COR-L47 (cell line): ENCODE measurements at regions not wholly inside any gene's neighbourhood (a gene's known extent, or its start where the extent isn't known, plus 50 kb on each side); places are given as distances from the start of the nearest gene placed in this dataset.

ENCODE experiments used
- DNase-seq: peaks from one replicate; lab custom pipeline; 2025; lab: John Stamatoyannopoulos, UW

DNA sequence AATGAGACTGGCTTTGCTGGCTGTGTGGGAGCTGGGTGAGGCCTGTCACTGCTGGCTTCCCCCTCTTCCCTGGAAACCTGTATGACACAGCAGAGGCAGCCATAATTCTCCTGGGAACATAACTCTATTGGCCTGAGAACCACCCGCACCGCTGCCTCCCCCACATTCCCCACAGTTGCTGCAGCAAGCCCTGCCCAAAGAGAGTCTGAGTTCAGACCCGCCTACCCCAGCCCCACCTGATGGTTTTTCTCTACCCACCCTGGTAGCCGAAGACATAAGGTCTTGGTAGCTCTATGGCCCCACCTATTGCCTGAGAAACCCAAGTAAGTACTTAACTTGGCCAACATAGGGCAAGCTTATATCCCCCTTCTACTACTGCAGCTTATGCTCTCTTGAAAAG, 174.8 kb downstream of the C11orf91 start:
- DNase-seq: no peak

DNA sequence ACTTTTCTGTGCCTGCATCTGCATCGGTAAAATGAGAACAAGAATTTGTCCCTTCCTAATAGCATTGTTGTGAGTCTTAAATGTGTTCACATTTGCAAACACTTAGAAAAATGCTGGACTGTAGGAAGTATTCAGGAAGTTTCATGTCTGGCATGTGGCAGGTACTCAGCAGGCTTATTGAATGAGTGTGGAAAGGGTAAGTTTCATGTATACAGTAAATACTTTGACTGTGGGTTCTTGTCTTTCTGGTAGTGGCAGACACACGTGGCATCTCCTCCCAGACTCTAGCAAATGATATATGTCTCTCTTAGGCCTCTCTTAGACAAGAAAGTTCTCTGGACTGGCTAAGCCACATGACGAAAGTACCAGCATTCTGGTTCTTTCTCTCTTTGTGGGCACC, 179.2 kb downstream of the C11orf91 start:
- DNase-seq: no peak

DNA sequence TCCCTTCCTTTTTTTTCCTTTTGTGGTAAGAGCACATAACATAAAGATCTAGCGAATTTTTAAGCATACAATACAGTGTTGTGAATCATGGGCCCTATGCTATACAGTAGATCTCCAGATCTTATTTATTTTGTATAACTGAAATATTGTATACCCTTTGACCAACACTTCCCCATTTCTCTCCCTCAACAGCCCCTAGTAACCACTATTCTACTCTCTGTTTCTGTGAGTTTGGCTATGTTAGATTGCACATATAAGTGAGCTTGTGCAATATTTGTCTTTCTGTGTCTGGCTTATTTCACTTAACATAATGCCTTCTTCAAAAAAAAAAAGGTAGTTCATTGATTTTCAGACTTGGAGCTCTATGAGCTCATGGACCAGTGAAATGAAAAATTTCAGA, 180.5 kb downstream of the C11orf91 start:
- no peak for DNase-seq

DNA sequence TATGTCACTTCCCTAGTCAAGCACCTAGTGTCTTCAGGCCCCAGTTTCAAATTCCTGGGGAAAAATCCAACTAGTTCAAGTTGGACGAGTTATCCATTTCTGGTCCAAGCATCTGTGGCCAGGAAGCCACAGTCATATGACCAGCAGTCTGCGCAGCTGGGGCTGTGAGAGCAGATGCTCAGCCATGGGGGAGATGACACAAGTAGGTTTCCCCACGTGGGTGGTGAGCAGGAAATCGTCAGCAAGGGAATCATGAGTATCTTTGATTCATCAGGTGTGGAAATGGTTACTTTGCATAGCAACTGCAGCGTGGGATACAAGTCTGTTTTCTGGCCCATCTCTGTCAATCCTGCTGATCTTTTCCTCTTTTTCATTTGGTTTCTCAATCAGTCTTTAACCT, 185.3 kb downstream of the C11orf91 start:
- no peak for DNase-seq

DNA sequence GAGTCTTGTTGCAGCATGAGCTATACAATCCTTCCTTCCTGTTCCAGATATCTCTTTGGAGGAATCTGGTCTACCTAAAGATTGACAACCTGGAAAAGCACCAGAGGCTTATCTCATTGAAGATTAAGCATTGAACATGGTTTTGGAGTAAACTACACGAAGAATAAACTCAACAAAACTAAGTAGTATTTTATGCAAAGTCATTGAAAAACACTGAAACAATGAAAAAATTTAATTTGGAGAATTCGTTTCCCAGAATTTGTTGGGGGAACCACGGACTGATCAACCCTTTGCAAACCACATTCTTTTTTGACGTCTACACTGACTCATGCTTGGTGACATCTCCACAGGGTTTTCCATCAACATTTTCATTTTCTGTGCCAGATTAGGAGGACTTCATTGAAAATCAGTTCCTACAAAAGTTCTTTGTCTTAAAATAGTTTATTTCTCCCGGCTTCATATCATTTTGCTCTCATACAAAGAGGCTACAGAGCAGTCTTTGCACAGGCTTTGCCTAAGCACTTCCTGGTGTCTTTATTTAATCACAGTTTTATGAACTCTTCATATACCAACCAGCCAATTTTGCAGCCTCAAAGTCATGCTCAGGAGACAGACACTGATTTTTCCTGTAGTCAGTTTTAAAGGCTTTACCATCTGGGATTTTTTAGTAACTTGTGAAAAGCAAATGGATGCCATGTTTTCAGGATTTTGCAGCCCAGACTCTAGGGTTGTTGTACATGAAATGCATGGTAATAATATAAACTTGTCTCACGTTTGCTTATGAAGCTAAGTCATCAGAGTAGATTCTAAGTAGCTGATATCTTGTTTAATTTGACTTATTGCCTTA, 186.3 kb downstream of the C11orf91 start:
- no peak for DNase-seq

DNA sequence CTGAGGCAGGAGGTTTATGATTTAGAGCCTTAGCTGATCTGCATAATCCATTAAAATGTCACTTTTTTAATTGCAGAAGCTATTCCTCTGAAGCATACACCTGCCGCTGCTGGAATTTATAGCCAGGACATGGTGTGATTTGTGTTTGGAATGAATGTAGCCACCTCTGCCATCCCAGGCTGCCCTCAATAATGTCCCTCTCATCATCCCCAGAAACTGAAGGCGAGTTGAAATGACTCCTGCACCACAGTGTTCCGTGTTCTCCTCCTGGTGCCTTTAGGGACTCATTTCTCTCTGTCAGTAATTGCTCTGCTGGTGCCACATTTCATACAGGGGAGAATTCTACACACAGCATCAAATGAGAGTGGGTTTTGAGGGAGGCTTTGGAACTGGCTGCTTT, 191.0 kb downstream of the C11orf91 start:
- DNase-seq: no peak

DNA sequence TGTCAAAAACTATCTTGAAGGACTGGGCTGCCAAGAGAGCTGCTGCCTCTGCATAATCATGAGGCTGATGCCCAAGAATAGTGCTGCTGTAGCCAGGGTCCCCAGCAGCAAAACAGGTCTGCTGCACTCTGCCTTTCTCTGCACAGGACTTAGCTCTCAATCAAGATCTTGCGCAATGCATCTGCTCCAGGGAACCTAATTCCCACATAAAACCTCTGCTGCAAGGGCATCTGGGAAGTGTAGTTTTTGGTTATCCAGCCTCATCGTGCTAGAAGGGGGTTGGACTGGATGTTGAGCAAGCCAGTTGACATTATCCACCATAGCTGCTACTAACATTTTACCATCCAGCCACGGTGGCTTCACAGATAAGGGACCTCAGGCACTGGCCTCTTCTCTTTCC, 192.7 kb downstream of the C11orf91 start:
- no peak for DNase-seq

DNA sequence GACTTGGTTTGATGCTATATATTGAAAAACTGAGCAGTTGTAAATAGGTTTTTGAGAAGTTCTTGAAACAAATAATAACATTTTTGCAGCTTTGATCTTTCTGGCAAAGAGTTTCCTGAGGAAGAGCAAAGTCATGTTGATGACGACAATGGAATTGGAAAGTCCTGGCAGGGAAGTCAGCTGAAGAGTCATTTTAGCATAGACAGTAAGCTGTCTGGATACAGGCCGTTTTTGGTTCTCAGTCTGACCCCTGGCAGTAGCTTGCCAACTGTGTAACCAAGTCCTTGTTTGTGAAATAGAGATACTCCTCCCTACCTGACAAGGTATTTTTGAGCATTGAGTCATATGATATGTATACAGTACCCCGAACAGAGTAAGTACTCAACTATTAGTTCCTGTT, 193.3 kb downstream of the C11orf91 start:
- DNase-seq: no peak

DNA sequence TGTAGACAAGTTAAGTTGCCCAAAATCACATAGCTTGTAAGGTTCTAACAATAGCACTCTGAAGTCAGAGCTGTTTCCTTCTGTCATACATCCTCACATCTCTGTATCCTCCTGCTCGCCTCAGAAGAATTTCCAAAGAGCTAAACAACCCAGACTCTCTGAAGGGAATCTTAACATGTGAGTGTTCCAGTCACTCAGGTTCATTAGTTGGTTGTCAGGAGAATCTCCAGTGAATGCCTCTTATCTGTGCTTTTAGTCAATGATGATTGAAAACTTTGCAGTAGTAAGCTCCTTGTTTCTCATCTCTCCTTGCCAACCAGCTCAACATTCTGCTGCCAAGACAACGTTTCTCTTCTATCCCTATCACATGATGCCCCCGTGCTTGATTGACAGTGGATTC, 195.5 kb downstream of the C11orf91 start:
- no peak for DNase-seq

DNA sequence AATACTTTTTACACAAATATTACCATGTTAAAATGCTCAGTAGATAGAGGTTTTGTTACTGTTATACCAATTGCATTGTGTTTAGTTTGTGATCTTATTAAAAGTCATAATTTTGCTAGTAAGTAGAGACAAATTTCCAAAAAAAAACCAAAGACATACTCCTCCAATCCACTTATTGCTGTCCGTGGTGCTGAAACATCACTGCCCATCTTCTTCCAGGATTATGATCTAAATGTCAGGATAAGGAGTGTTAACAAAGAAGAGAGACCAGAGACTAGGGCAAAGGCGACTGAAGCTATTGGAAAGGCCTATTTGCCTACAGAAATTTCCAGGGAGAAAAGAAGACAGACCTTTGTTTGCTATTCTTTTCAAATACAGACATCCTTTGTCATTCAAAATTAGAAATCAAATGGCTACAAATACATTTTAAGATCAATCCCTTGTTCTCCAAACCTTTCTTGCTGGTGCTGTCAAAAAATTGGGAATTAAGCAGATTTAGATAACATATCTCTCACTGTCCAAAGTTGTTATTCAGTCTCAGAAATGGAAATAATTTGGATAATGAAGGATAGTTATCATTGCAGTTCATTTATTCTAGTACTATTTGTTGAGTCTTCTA, 199.7 kb downstream of the C11orf91 start:
- DNase-seq: no peak

DNA sequence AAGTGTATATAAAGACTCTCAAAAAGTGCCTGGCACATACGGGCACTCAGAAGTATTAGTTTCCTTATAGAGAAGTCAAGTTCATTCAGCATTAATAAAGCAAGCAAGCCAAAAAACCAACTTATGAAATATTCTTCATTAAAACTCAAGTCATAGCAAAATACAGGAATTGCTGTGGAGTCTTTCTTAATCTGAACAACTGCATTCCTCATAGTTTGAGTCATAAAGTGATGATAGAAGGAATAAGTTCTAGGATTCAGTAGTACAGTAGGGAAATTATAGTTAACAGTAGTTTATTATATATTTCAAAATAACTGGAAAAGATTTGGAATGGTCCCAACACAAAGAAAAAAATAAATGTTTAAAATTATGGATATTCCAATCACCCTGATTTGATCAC, 200.3 kb downstream of the C11orf91 start:
- DNase-seq: no peak

DNA sequence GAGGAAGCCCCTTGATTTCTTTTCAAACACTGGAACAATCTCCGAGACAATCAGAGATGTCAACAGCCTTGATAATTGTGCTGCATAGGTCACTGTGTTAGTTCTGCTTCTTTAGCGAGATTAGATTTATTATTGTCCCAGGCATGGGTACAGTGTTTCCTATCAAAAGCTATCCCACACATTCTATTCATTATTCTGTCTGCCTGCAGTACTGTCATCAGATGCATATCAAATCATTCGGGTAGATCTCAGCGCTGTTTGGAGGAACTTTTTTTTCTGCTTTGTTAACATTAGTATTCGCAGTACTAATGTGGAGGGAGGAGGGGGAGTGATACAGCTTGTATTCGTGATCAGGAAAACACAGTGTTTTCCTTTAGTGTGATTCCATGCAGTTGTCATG, 208.0 kb downstream of the C11orf91 start:
- DNase-seq: no peak

DNA sequence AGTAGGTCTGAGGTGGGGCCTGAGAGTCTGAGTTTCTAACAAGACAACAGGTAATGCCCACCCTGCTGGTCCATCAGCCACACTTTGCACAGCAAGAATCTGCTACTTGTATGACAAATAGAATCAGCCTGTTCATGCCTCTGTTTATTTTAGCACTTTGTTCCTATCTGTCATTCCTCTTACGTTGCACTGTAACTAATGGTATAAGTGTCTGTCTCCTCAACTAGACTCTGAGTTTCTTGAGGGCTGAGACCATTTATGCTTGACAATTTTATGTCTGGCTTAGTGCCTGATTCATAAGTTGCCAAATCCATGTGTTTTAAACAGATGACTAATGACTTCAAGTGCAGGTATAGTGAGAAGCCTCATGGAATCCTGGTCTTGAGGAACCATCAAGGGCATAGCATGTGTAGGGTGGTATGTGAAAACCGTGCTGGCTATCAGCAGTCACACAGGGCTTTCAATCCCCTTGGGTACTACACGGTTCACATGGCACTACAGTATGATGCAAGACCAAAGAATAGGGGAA, 209.7 kb downstream of the C11orf91 start:
- no peak for DNase-seq

DNA sequence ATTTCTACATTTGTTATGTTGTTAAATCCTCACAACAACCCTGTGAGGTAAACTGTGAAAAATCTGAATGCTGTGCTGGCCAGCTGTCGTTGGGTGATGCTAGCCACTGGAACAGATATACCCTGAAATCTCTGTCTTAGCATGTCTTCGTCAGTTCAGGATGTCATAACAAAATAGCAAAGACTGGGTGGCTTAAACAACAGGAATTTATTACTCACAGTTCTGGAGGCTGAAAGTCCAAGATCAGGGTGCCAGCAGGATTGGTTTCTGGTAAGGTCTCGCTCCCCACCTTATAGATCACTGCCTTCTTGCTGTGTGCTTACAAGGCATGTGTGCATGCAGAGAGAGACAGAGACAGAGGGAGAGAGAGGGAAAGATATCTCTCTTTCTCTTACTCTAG, 211.7 kb downstream of the C11orf91 start:
- DNase-seq: no peak

DNA sequence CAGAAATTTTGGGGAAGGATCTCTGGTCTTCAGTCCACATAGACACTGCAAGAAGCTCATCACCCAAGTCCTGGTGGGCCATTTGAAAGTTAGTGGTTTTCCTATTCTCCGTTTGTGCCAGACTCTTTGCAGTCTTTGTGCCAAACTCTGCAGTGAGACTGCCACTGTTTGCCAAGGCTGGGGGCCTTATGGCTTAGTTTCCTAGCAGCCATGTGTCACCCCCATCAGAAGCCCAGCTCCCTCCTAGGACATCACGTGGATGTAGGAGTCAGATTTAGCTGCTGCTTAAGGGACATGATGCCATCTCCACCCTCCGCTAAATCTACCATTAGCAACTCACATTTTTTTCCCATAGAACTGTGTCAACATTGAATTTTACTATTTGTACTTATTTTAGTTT, 220.0 kb downstream of the C11orf91 start:
- DNase-seq: no peak

DNA sequence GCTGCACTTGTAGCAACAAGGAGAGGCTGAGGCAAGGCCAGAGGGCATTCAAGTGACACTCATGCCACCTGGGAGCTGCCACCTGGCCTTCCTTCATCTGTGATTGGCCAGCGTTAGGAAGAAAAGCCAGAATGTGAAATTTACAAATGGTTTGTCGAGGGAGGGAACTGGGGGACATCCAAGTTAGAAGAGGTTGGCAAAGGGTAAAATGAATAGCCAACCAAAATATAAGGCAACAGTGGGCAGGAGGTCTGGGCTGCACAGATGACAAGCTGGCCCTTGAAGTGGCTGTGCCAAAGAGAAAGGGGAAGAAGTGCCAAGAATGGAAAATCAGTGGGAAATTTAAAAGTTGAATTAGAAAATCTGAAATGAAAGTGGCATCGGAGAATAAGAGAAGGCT, 221.4 kb downstream of the C11orf91 start:
- no peak for DNase-seq

DNA sequence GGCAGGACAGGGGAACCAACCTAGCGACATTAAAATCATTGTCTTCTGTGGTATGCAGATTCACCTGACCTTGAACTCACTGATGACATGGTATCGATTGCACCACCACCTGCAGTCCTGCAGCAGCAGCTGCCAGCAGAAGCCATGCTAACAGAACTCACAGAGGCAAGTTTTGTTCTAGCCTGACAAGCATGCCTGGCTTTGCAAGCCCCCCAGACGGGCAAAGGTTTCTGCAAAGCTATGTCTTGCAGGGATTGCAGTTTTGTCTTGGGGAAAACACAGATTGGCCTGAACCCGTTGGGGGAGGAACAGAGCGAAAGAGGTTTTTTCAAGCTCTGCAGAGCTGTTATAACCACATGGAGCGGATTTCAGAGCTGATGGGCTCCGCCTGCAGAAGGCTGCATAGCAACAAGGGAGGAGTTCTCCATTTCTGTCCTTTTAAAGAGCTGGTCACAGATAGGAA, 221.0 kb downstream of the HIPK3 start:
- DNase-seq: no peak

DNA sequence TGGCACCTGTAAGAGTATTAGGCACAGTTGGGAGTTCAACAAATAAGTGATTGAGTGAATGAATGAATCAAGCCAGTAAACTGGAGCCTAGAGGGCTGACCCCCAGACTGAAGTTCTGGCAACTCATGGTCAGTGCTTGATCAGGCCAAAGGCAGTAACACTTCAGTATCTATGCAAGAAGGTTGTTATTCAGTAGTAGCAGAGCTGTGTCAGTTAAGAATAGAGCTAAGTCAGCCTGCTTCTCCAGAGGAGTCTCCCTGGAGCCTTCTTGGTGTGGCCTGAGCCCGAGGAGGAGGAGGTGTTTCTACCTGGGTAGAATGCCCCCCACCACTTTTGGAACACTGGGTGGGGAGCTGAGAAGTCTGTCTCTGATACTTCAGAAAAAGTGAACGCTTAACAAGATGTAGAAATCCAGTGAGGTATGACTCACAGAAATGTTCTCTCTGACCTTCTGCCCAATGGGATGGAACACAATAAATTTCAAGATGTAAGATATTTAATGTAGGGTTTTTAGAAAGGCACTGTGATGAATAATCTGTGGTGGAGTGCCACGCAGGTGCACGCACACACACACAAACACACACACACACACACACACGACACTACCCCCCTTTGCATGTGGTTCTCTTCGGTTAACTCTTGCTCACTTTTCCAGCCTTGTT, 219.9 kb downstream of the HIPK3 start:
- no peak for DNase-seq

DNA sequence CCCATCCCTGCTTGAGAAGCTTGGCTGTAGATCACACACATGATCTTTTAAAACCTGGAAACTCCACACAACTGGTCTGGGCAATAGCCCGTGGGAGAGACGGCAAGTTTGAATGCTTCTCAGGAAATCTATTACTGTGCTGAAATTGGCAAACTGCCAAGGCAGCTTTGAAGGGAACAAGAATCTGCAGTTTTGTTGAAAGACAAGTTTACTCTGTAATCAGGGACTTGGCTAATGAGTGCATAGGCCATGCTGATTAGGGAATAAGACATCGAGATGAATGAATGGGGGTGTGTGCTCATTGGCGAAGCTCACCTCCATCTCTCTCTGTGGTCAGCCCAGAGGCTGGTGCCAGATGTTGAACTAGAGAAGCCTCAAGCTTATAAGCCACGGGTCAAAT, 218.8 kb downstream of the HIPK3 start:
- peak; percentile 85 for DNase-seq

DNA sequence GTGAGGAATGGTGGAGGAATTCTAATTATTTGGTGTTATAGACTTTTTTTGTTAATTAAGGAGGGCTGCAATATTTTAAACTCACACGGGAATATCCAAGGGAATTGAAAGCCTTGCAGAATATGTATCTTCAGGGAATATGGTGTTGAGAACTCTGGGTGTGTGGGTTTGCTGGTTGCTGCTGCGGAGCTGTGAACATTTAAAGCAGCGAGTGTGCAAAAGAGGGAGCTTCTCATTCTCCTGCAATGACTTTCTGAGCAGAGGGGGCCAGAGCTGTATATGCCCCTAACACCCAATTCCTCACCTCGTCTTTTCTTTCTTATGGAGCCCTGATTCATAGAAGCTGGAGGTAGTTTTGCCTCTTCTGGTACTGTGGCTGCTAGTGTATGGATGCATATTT, 217.7 kb downstream of the HIPK3 start:
- no peak for DNase-seq

DNA sequence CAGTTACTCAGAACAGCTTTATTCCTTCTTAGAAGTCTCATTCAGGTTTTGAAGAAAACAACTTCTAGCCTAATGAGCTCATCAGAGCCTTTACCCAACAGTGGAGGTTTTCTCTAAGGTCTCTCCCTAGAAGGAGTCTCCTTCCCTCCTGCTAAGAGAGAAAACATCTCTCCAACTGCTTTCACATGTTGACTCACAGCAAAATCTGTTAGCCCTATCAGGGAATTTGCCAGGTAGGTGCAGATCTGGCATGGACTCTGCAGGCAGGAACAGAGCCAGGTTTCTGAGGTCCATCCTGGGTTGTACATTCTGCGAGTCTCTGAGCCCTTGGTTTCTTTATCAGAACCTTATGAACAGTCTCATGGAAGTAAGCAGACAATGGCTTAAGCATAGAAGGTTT, 214.4 kb downstream of the HIPK3 start:
- no peak for DNase-seq

DNA sequence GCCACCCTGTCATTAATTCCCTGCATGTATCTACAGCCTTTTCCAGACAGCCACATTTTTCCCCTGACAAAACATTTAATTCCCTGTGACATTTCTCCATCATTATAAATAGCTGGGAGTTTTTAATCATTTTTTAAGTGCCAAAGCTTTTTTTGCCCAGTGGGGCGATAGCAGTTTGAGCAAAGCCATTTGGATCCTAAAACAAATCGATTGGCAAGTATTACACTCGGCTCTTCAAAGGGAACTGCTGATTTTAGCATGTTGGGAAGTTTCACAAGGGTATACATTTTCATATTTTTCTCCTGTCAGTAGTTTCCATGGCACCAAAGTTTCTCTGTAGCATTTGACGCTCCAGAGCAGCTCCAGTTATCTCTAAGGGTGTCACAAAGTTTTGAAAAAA, 210.8 kb downstream of the HIPK3 start:
- no peak for DNase-seq

DNA sequence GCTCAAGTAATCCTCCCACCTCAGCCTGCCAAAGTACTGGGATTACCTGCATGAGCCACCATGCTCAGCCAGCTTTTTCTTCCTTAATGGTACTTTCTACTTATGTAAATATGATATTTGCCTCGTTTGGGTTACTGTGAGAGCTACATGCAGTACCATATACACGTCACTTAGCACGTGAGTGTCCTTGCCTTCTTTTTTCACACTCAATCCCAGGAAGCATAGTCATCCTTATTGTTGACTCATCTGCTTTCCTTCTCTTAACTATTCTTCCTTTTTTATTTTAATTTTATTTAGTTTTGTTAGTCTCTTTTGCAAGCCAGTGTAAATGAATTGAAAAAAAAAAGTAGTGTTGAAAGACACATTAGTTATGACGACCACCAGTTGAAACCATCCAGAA, 205.9 kb downstream of the HIPK3 start:
- no peak for DNase-seq
